MM.1S (cell line): ENCODE measurements at regions not wholly inside any gene's neighbourhood (a gene's known extent, or its start where the extent isn't known, plus 50 kb on each side); places are given as distances from the start of the nearest gene placed in this dataset.

ENCODE experiments used
- DNase-seq: peaks from one replicate; pipeline ENCODE4 v3.0.0-alpha.2; 2015
- H2AFZ ChIP-seq: fragments of 300-600 bp; sonication (generic); 2 replicates; pipeline ENCODE4 v1.6.0; 2016; ENCODE audit warnings: antibody characterized with exemption, low read length
- H3F3A ChIP-seq: fragments of 300-600 bp; sonication (generic); 2 replicates; pipeline ENCODE4 v1.6.1; 2016; ENCODE audit warnings: mild to moderate bottlenecking, antibody characterized with exemption, low read length, moderate library complexity, mixed read lengths; ENCODE audit not compliant: insufficient read depth
- H3K27ac ChIP-seq: fragments of 300-600 bp; sonication (generic); 2 replicates; pipeline ENCODE4 v1.5.1; 2016; ENCODE audit warnings: mild to moderate bottlenecking, low read length
- H3K27me3 ChIP-seq: fragments of 300-600 bp; sonication (generic); replicated peaks from 2 replicates; pipeline ENCODE4 v1.6.0; 2016; ENCODE audit warnings: low read length; ENCODE audit not compliant: insufficient read depth
- H3K36me3 ChIP-seq: fragments of 300-600 bp; sonication (generic); replicated peaks from 2 replicates; pipeline ENCODE4 v1.6.1; 2016; ENCODE audit warnings: mild to moderate bottlenecking, low read length, mixed read lengths; ENCODE audit not compliant: insufficient read depth
- H3K4me1 ChIP-seq: fragments of 300-600 bp; sonication (generic); 2 replicates; pipeline ENCODE4 v1.6.1; 2016; ENCODE audit warnings: low read length, mixed read lengths
- H3K4me2 ChIP-seq: fragments of 300-600 bp; sonication (generic); 2 replicates; pipeline ENCODE4 v1.6.0; 2016; ENCODE audit warnings: low read depth, low read length
- H3K4me3 ChIP-seq: fragments of 300-600 bp; sonication (generic); 2 replicates; pipeline ENCODE4 v1.5.1; 2016; ENCODE audit warnings: low read length, mixed read lengths
- H3K79me2 ChIP-seq: fragments of 300-600 bp; sonication (generic); 2 replicates; pipeline ENCODE4 v1.6.1; 2016; ENCODE audit warnings: mixed run types, low read length, mixed read lengths
- H3K9ac ChIP-seq: fragments of 300-600 bp; sonication (generic); 2 replicates; pipeline ENCODE4 v1.6.1; 2016; ENCODE audit warnings: low read length, mixed read lengths
- H3K9me2 ChIP-seq: fragments of 300-600 bp; sonication (generic); replicated peaks from 2 replicates; pipeline ENCODE4 v1.6.1; 2016; ENCODE audit warnings: mild to moderate bottlenecking, low read length, mixed read lengths; ENCODE audit not compliant: insufficient read depth
- H3K9me3 ChIP-seq: fragments of 300-600 bp; sonication (generic); replicated peaks from 2 replicates; pipeline ENCODE4 v1.6.1; 2016; ENCODE audit warnings: mild to moderate bottlenecking, low read length, mixed read lengths; ENCODE audit not compliant: insufficient read depth
- H4K20me1 ChIP-seq: fragments of 300-600 bp; sonication (generic); 2 replicates; pipeline ENCODE4 v1.6.1; 2016; ENCODE audit warnings: mild to moderate bottlenecking, low read length, moderate library complexity, mixed read lengths; ENCODE audit not compliant: insufficient read depth
- EZH2 ChIP-seq: fragments of 300-600 bp; sonication (generic); optimal IDR thresholded peaks from 2 replicates; pipeline ENCODE3; 2017; ENCODE audit warnings: low read depth, mild to moderate bottlenecking, antibody characterized with exemption, low read length, mixed read lengths
- EZH2phosphoT487 ChIP-seq: fragments of 300-600 bp; sonication (generic); IDR thresholded peaks from 2 replicates; pipeline ENCODE4 v1.6.1; 2018; ENCODE audit warnings: antibody characterized with exemption, low read length
- TF ChIP-seq, protein P1 (sequence below): fragments of 300-600 bp; sonication (generic); IDR thresholded peaks from 2 replicates; pipeline ENCODE4 v1.5.1; 2016; ENCODE audit warnings: antibody characterized with exemption, low read length, mixed read lengths

DNA sequence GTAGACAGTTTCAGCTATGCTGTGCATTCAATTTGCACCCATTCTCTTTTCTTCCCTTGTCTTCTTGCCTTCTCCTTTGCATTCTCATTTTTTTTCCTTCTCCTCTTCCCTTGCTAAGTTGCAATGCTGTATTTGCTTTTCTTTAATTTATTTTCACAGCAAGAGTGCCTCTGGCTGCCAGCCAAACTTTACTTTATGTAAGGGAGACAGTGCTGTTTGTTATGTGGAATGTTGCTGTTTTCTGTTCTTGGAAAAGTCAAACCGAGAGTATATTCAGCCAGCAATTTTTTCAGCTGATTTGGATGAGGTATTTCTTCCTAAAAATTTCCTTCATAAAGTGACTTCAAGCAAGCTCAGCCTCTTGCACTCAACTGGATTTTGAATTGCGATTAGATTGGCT lies 1293.4 kb downstream of the ARAP2 start:
- Histone ChIP-seq H3K4me3 (no peak overlapping the region), H3K36me3 (no peaks in the 10 kb centered on the region), H3K9me2 (no peaks in the 10 kb centered on the region), H3K9ac (no peak overlapping the region), H4K20me1 (no peaks in the 10 kb centered on the region), H3K9me3 (no peaks in the 10 kb centered on the region), H2AFZ (no peak overlapping the region), H3K27ac (no peak overlapping the region), H3K79me2 (no peaks in the 10 kb centered on the region), H3K4me2 (no peak overlapping the region), H3K27me3 (no peaks in the 10 kb centered on the region), H3K4me1 (no peaks in the 10 kb centered on the region), H3F3A (no peaks in the 10 kb centered on the region)
- no peak for DNase-seq
- TF ChIP-seq EZH2: no peak
- TF ChIP-seq EZH2phosphoT487: no peak
- TF ChIP-seq, protein P1, sequence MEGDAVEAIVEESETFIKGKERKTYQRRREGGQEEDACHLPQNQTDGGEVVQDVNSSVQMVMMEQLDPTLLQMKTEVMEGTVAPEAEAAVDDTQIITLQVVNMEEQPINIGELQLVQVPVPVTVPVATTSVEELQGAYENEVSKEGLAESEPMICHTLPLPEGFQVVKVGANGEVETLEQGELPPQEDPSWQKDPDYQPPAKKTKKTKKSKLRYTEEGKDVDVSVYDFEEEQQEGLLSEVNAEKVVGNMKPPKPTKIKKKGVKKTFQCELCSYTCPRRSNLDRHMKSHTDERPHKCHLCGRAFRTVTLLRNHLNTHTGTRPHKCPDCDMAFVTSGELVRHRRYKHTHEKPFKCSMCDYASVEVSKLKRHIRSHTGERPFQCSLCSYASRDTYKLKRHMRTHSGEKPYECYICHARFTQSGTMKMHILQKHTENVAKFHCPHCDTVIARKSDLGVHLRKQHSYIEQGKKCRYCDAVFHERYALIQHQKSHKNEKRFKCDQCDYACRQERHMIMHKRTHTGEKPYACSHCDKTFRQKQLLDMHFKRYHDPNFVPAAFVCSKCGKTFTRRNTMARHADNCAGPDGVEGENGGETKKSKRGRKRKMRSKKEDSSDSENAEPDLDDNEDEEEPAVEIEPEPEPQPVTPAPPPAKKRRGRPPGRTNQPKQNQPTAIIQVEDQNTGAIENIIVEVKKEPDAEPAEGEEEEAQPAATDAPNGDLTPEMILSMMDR: no peak

DNA sequence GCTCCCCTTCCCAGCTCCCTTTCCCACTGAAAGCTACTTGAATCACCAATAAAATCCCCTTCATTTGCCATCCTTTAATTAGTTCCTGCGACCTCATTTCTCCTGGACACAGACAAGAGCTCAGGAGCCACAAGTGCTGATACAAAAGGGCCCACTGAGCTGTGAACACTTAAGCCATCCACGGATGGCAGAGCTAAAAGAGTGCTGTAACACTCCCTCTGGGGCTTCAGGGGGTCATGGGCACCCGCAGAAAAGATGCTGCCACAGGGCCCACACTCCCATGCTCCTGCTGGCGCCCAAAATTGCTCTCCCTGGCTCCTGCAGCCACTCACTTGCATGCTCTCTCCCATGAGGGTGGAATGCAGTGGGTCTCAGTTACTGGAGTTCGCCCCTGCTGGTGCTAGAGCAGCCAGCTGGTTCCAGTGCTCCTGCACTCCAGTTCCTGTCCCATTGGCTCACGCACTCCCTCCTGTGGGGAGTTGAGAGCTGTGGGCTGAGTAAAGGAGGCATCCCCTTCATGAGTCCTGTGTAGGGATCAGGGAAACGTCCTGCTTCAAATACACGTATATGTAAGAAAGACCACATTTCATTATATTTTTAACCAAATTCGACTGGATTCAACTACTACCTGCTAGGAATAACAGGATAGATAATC lies 1291.0 kb downstream of the ARAP2 start:
- no peak for DNase-seq
- no peaks in the 10 kb centered on the region for H3K27me3 ChIP-seq
- TF ChIP-seq EZH2 (no peak), EZH2phosphoT487 (no peak)
- TF ChIP-seq, protein P1: no peak
- H3K4me3 ChIP-seq: no peak overlapping the region
- H3K27ac ChIP-seq: no peak overlapping the region
- no peaks in the 10 kb centered on the region for H3K4me1 ChIP-seq
- H2AFZ ChIP-seq: no peak overlapping the region
- no peaks in the 10 kb centered on the region for H3K79me2 ChIP-seq
- no peak overlapping the region for H3K9ac ChIP-seq
- H3K9me2 ChIP-seq: no peaks in the 10 kb centered on the region
- no peaks in the 10 kb centered on the region for H3K36me3 ChIP-seq
- H3K9me3 ChIP-seq: no peaks in the 10 kb centered on the region
- H4K20me1 ChIP-seq: no peaks in the 10 kb centered on the region
- no peaks in the 10 kb centered on the region for H3F3A ChIP-seq
- H3K4me2 ChIP-seq: no peak overlapping the region

DNA sequence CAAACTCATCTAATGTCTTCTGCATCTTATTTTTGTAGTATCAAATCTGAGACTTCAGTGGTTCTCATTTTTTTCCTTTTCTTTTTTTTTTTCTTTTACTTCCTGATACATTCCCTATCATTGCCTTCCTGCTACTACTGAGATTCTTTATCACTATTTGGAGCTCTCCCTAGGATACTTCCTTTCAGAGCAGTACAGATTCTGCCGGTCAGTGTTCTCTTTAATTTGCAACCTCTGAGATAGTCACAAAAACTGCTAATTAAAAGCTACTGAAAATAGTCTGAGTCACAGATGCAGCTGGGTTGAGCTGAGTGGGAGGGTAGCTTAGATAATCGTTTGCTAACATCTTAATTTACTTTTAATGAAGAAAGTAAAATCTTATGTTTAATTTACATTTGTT lies 1279.7 kb downstream of the ARAP2 start:
- H3K27ac ChIP-seq: no peak overlapping the region
- H3K4me1 ChIP-seq: no peaks in the 10 kb centered on the region
- H3K4me3 ChIP-seq: no peak overlapping the region
- no peaks in the 10 kb centered on the region for H3F3A ChIP-seq
- no peak overlapping the region for H3K4me2 ChIP-seq
- H3K9me3 ChIP-seq: no peaks in the 10 kb centered on the region
- DNase-seq: no peak
- no peaks in the 10 kb centered on the region for H3K27me3 ChIP-seq
- no peaks in the 10 kb centered on the region for H3K36me3 ChIP-seq
- no peaks in the 10 kb centered on the region for H3K79me2 ChIP-seq
- no peak overlapping the region for H3K9ac ChIP-seq
- H3K9me2 ChIP-seq: no peaks in the 10 kb centered on the region
- no peaks in the 10 kb centered on the region for H4K20me1 ChIP-seq
- H2AFZ ChIP-seq: no peak overlapping the region
- TF ChIP-seq, protein P1: no peak
- TF ChIP-seq EZH2 (no peak), EZH2phosphoT487 (no peak)
